Left ventricle myocardium inferior (tissue), 1 donor: ENCODE measurements at regions not wholly inside any gene's neighbourhood (a gene's known extent, or its start where the extent isn't known, plus 50 kb on each side); places are given as distances from the start of the nearest gene placed in this dataset.
"Not testable (repeated sequence)": the region's sequence is repeated elsewhere in the genome, so short reads cannot be mapped to it uniquely, and the experiment has no call there.

Experiments used
- DNase-seq: peaks from one replicate; pipeline ENCODE4 v3.0.0-alpha.2; 2020
- H3K27ac ChIP-seq: fragments of 200-600 bp; replicated peaks from 2 replicates; pipeline ENCODE4 v1.8.0; 2021
- H3K27me3 ChIP-seq: fragments of 200-600 bp; 2 replicates; pipeline ENCODE4 v1.8.0; 2021; ENCODE audit warnings: low read depth
- H3K36me3 ChIP-seq: fragments of 200-600 bp; 2 replicates; pipeline ENCODE4 v1.8.0; 2021
- H3K4me1 ChIP-seq: fragments of 200-600 bp; 2 replicates; pipeline ENCODE4 v1.8.0; 2021
- H3K4me3 ChIP-seq: fragments of 200-600 bp; 2 replicates; pipeline ENCODE4 v1.8.0; 2021; ENCODE audit warnings: mild to moderate bottlenecking, moderate library complexity
- H3K9me3 ChIP-seq: fragments of 200-600 bp; replicated peaks from 2 replicates; pipeline ENCODE4 v1.8.0; 2021
- intact Hi-C: fragments of 100-400 bp; cut with micrococcal nuclease; formaldehyde crosslinking; loops from one replicate; pipeline ENCODE4 v1.11.0; 2022
- TF ChIP-seq, protein P1 (sequence below): fragments of 200-600 bp; IDR thresholded peaks from 2 replicates; pipeline ENCODE4 v1.8.0; 2021; ENCODE audit warnings: antibody characterized with exemption, mild to moderate bottlenecking, borderline replicate concordance
- donor health status: DM: no; HTN: yes; CAD: no; lungs with severe emphysema.

DNA sequence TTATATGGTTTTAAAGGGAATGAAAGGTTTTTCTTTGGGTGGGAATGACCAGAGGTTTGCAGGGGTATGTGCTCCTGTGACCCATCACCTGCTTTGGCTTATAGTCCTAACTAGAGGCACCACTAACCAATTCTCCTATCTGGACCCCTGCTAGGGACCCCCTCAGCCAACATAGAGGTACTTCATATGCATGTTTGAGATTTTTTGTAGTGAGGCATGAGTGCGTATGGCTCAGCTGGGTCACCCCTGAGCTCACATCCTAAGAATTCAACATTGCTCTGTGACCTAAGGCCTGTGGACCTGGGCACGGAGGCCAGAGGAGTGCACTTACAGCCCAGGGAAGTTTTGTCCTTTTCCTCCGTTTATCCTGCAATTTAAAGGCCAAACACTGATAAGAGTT, 68.4 kb upstream of the EEF1E1 start:
- no peak for DNase-seq
- TF ChIP-seq, protein P1, sequence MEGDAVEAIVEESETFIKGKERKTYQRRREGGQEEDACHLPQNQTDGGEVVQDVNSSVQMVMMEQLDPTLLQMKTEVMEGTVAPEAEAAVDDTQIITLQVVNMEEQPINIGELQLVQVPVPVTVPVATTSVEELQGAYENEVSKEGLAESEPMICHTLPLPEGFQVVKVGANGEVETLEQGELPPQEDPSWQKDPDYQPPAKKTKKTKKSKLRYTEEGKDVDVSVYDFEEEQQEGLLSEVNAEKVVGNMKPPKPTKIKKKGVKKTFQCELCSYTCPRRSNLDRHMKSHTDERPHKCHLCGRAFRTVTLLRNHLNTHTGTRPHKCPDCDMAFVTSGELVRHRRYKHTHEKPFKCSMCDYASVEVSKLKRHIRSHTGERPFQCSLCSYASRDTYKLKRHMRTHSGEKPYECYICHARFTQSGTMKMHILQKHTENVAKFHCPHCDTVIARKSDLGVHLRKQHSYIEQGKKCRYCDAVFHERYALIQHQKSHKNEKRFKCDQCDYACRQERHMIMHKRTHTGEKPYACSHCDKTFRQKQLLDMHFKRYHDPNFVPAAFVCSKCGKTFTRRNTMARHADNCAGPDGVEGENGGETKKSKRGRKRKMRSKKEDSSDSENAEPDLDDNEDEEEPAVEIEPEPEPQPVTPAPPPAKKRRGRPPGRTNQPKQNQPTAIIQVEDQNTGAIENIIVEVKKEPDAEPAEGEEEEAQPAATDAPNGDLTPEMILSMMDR: no peak
- Histone ChIP-seq H3K27ac (no peak overlapping the region), H3K4me3 (no peak overlapping the region), H3K27me3 (no peaks in the 10 kb centered on the region), H3K36me3 (no peaks in the 10 kb centered on the region), H3K9me3 (no peaks in the 10 kb centered on the region), H3K4me1 (no peaks in the 10 kb centered on the region)
- intact Hi-C loops: no loop called here

DNA sequence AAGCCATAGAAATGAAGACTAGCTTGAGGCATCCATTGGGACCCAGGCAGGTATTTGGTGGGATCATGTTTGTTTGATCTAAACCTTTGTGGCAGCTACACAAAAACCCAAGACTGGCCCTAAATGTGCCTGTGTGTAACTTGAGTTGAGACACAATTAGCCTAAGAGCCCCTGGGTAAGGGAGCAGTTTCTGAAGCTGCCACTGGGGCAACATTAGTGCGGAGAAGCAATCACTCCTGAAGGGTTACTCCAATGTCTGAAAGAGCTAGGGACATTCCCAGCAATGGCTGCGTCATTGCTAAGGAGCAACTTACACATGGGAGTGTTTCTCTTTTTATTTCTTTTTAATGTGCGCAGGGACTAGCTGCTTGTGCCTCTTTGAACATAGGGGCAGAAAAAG, 67.9 kb upstream of the EEF1E1 start:
- H3K27me3 ChIP-seq: no peaks in the 10 kb centered on the region
- intact Hi-C loops: no loop called here
- H3K4me1 ChIP-seq: no peaks in the 10 kb centered on the region
- no peaks in the 10 kb centered on the region for H3K36me3 ChIP-seq
- H3K4me3 ChIP-seq: no peak overlapping the region
- no peaks in the 10 kb centered on the region for H3K9me3 ChIP-seq
- DNase-seq: no peak
- no peak overlapping the region for H3K27ac ChIP-seq
- TF ChIP-seq, protein P1: no peak

DNA sequence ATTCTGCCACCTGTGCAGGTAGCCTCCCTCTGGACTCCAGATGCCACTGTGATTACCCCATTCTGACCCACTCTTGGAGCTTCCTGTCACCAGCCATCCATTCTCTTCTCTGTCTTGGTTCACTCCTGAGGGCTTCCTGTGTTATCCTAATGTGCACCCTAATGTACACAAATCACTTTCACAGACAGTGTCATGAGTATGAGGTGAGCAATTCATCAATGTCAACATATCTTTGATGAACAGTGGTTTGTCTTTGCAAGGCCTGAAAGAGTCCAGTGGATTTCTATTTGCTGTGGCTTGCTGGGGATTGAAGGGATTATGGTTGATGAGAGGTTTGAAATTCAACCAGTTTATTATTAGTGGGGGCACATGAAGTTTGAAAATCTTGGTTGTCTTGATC, 63.8 kb upstream of the EEF1E1 start:
- no peaks in the 10 kb centered on the region for H3K27me3 ChIP-seq
- H3K4me1 ChIP-seq: no peaks in the 10 kb centered on the region
- DNase-seq: no peak
- TF ChIP-seq, protein P1: no peak
- H3K36me3 ChIP-seq: no peaks in the 10 kb centered on the region
- intact Hi-C loops: no loop called here
- H3K9me3 ChIP-seq: no peaks in the 10 kb centered on the region
- H3K27ac ChIP-seq: no peak overlapping the region
- H3K4me3 ChIP-seq: no peak overlapping the region

DNA sequence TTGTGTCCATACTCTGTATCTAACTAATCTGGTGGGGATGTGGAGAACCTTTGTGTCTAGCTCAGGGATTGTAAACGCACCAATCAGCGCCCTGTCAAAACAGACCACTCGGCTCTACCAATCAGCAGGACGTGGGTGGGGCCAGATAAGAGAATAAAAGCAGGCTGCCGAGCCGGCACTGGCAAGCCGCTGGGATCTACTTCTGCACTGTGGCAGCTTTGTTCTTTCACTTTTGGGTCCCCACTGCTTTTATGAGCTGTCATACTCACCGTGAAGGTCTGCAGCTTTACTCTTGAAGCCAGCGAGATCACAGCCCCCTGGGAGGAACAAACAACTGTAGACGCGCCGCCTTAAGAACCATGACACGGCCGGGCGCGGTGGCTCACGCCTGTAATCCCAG, 62.7 kb upstream of the EEF1E1 start:
- DNase-seq, H3K4me3 ChIP-seq, H3K36me3 ChIP-seq, H3K9me3 ChIP-seq, H3K27me3 ChIP-seq, H3K4me1 ChIP-seq, H3K27ac ChIP-seq, intact Hi-C loops: not testable (repeated sequence)

DNA sequence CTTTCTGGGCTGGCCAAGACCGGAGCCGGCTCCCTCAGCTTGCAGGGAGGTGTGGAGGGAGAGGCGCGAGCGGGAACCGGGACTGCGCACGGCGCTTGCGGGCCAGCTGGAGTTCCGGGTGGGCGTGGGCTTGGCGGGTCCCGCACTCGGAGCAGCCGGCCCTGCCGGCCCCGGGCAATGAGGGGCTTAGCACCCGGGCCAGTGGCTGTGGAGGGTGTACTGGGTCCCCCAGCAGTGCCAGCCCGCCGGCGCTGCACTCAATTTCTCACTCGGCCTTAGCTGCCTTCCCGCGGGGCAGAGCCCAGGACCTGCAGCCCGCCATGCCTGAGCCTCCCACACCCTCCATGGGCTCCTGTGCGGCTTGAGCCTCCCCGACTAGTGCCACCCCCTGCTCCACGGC, 61.9 kb upstream of the EEF1E1 start:
- DNase-seq, H3K9me3 ChIP-seq, H3K36me3 ChIP-seq, H3K27me3 ChIP-seq, intact Hi-C loops, H3K27ac ChIP-seq, H3K4me3 ChIP-seq, H3K4me1 ChIP-seq: not testable (repeated sequence)

DNA sequence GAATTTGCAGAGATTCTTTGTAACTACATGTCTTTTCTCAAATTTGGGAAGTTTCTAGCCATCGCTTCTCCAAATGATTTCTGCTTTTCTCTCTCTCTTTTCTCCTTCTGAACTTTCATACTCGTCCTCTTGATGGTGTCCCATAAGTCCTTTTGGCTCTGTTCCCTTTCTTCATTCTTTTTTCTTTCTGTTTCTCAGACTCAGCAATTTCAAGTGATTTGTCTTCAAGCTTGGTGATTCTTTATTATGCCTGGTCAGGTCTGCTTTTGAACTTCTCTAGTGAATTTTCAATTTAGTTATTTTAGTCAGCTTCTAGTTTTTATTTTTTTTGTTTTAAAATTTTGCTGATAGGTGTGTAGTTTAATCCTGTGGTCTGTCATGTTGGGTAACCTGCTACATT, 57.6 kb upstream of the EEF1E1 start:
- Histone ChIP-seq H3K27ac (no peak overlapping the region), H3K4me1 (no peaks in the 10 kb centered on the region), H3K4me3 (no peak overlapping the region), H3K36me3 (no peaks in the 10 kb centered on the region), H3K27me3 (peaks cover under 1% of the 10 kb centered on the region), H3K9me3 (peaks cover 15% of the 10 kb centered on the region)
- intact Hi-C loops: no loop called here
- no peak for DNase-seq
- TF ChIP-seq, protein P1: no peak

DNA sequence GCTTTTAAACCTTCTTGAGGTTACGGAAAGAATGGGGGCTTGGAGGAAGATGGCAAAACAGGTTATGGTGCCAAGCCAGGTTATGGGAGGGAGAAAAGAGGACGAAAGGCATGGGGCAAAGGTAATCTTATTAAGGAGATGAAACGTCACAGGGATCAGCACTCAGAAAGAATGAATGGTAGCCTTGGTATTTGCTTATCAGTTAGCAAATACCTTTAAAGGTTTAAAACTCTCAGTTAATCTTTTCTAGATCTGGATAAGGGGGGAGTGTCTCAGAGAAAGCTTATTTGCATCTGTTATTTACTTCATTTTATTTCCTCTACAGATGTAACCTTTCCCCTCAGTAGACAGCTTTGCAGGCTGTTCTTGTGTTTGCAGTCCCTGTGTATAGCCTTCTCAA, 55.5 kb upstream of the EEF1E1 start:
- no peak for DNase-seq
- Histone ChIP-seq H3K9me3 (peaks cover 15% of the 10 kb centered on the region), H3K27ac (no peak overlapping the region), H3K27me3 (peaks cover 17% of the 10 kb centered on the region), H3K4me3 (no peak overlapping the region), H3K36me3 (no peaks in the 10 kb centered on the region), H3K4me1 (no peaks in the 10 kb centered on the region)
- intact Hi-C loops: no loop called here
- TF ChIP-seq, protein P1: no peak
